ENCODE measurements at regions not wholly inside any gene's neighbourhood (a gene's known extent, or its start where the extent isn't known, plus 50 kb on each side); places are given as distances from the start of the nearest gene placed in this dataset.

DNA sequence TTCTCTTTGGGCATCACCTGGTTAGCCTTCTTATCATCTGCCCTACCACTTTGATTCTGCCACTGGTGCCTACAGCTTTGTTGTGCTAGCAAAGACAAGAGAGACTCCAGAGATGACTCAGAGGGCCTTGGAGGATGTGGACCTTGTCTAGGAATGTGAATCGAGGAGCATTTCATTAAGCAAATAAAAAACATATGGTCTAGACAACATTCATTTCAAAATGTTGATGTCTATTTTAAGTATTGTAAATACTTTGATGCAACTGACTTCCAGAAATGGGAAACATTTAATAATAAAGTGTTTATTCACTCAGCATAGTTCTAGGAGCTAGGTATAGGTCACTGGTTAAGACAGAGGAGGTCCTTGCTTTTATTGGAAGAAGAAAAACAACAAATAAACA lies 195.5 kb downstream of the CDCA7 start:
- FAIRE-seq: no peak
- Histone ChIP-seq H3K36me3 (replicated peaks in 1 of 2; ENCODE audit: control insufficient read depth in 1 of 2, insufficient read depth in 2 of 2, low read length in 2 of 2) (no peaks in the 10 kb centered on the region), H3K27me3 (ENCODE audit: control insufficient read depth in 1 of 2, insufficient read depth in 2 of 2, low read length in 2 of 2) (peaks cover 0 to 5% of the 10 kb centered on the region in 2 experiments; a peak in 1 of 5 replicates), H3K4me1 (ENCODE audit: insufficient read depth, low read length) (0 out of 2 replicates have a peak, but pooled peaks cover 5% of the 10 kb centered on the region), H3K27ac (ENCODE audit: extremely low read length, insufficient read depth, low read length) (no peak overlapping the region), H2AFZ (ENCODE audit: low read length) (no peak overlapping the region), H3K4me3 (replicated peaks in 1 of 3; ENCODE audit: insufficient read depth in 1 of 3, low read depth in 2 of 3, low read length in 3 of 3) (no peak overlapping the region), H3K9me3 (ENCODE audit: low read length) (no peaks in the 10 kb centered on the region), H3K4me2 (ENCODE audit: low read depth, low read length) (no peak overlapping the region), H3K9ac (ENCODE audit: insufficient read depth, low read depth, low read length) (no peak overlapping the region), H3K79me2 (ENCODE audit: insufficient read depth, low read length) (no peaks in the 10 kb centered on the region), H4K20me1 (ENCODE audit: insufficient read depth, low read length) (no peaks in the 10 kb centered on the region)
- BruUV-seq (replicated peaks): no TSS peak
- intact Hi-C loops (cut with micrococcal nuclease; ENCODE audit: unreplicated experiment) (no loop called here), in situ Hi-C loops (cut with HindIII; ENCODE audit: extremely low pct_ligation_motif_present, low pct_unique_long_range_greater_than_20kb) (no loop called here)
- ATAC-seq: no peak
- no peak for DNase-seq (ENCODE audit: low spot score)
- ChIA-PET POLR2A (no interaction called here), CTCF (ENCODE audit: low intra/inter-chr PET ratio, low total read pairs) (no interaction called here)
- WGBS (ENCODE audit: low lambda C conversion rate): 3% methylated on average over 1 of the region's 1 CpG
- TF ChIP-seq, protein P1, sequence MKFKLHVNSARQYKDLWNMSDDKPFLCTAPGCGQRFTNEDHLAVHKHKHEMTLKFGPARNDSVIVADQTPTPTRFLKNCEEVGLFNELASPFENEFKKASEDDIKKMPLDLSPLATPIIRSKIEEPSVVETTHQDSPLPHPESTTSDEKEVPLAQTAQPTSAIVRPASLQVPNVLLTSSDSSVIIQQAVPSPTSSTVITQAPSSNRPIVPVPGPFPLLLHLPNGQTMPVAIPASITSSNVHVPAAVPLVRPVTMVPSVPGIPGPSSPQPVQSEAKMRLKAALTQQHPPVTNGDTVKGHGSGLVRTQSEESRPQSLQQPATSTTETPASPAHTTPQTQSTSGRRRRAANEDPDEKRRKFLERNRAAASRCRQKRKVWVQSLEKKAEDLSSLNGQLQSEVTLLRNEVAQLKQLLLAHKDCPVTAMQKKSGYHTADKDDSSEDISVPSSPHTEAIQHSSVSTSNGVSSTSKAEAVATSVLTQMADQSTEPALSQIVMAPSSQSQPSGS (CRISPR knock-in tag; IDR thresholded peaks at IDR 0.05): no peak
- TF ChIP-seq HNRNPLL (IDR thresholded peaks at IDR 0.05; ENCODE audit: low read depth, low read length, poor library complexity, severe bottlenecking): no peak
- no peak for TF ChIP-seq ZNF280B (CRISPR knock-in tag; IDR thresholded peaks at IDR 0.05; ENCODE audit: borderline replicate concordance)
- no peak for TF ChIP-seq ARID2 (CRISPR knock-in tag; IDR thresholded peaks at IDR 0.05; ENCODE audit: borderline replicate concordance)
- TF ChIP-seq ZNF263 (CRISPR knock-in tag; IDR thresholded peaks at IDR 0.05): no peak
- TF ChIP-seq NCOA2 (CRISPR knock-in tag; IDR thresholded peaks at IDR 0.05): no peak
- TF ChIP-seq MYNN (CRISPR knock-in tag; IDR thresholded peaks at IDR 0.05; ENCODE audit: low read depth): no peak
- no peak for TF ChIP-seq ZBTB7B (CRISPR knock-in tag; IDR thresholded peaks at IDR 0.05)
- TF ChIP-seq PHF5A (CRISPR knock-in tag; IDR thresholded peaks at IDR 0.05; ENCODE audit: low read depth, unreplicated experiment): no peak
- TF ChIP-seq GPN1 (CRISPR knock-in tag; IDR thresholded peaks at IDR 0.05; ENCODE audit: borderline replicate concordance): no peak
- no peak for TF ChIP-seq ZFP82 (CRISPR knock-in tag; IDR thresholded peaks at IDR 0.05; ENCODE audit: borderline replicate concordance)
- TF ChIP-seq RARG (CRISPR knock-in tag; IDR thresholded peaks at IDR 0.05; ENCODE audit: low read depth): no peak
- TF ChIP-seq, protein P2, sequence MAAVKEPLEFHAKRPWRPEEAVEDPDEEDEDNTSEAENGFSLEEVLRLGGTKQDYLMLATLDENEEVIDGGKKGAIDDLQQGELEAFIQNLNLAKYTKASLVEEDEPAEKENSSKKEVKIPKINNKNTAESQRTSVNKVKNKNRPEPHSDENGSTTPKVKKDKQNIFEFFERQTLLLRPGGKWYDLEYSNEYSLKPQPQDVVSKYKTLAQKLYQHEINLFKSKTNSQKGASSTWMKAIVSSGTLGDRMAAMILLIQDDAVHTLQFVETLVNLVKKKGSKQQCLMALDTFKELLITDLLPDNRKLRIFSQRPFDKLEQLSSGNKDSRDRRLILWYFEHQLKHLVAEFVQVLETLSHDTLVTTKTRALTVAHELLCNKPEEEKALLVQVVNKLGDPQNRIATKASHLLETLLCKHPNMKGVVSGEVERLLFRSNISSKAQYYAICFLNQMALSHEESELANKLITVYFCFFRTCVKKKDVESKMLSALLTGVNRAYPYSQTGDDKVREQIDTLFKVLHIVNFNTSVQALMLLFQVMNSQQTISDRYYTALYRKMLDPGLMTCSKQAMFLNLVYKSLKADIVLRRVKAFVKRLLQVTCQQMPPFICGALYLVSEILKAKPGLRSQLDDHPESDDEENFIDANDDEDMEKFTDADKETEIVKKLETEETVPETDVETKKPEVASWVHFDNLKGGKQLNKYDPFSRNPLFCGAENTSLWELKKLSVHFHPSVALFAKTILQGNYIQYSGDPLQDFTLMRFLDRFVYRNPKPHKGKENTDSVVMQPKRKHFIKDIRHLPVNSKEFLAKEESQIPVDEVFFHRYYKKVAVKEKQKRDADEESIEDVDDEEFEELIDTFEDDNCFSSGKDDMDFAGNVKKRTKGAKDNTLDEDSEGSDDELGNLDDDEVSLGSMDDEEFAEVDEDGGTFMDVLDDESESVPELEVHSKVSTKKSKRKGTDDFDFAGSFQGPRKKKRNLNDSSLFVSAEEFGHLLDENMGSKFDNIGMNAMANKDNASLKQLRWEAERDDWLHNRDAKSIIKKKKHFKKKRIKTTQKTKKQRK (IDR thresholded peaks at IDR 0.05; ENCODE audit: low read length): no peak
- no peak for TF ChIP-seq HNF4G (IDR thresholded peaks at IDR 0.05; ENCODE audit: borderline replicate concordance, low read depth, low read length)
- TF ChIP-seq HNF4G (CRISPR knock-in tag; IDR thresholded peaks at IDR 0.05; ENCODE audit: borderline replicate concordance, low read depth): no peak
- TF ChIP-seq ZNF251 (CRISPR knock-in tag; IDR thresholded peaks at IDR 0.05): no peak
- TF ChIP-seq ZNF17 (CRISPR knock-in tag; IDR thresholded peaks at IDR 0.05): no peak
- TF ChIP-seq ZNF704 (CRISPR knock-in tag; IDR thresholded peaks at IDR 0.05; ENCODE audit: borderline replicate concordance): no peak
- no peak for TF ChIP-seq ZNF296 (CRISPR knock-in tag; conservative IDR thresholded peaks at IDR 0.05)
- no peak for TF ChIP-seq ZNF878 (CRISPR knock-in tag; IDR thresholded peaks at IDR 0.05)

Measured in HepG2 (cell line).